ENCODE measurements at regions not wholly inside any gene's neighbourhood (a gene's known extent, or its start where the extent isn't known, plus 50 kb on each side); places are given as distances from the start of the nearest gene placed in this dataset.
A peak's percentile ranks its signal among the peaks of the same experiment; 100 is the strongest.

DNA sequence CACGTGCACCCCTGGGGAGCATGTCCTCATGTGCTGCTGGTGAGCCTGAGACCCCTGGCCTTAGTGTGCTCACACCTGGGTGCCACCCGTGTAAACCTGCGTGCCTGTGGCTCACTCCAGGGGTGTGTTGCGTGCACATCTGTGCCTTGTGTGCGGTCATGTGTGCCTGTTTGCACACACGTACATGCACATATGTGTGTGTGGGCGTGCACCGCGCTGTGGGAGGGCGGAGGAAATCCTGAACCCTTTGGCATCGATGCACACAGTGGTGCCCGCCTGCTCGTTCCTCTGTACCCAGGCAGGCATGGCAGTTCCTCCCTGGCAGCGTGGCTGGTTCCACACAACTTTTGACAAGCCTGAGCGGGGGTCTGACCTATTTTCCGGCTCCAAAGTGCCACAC lies 1181.9 kb downstream of the BRD1 start:
- DNase-seq (ENCODE audit: low read depth, low spot score) = no peak
- Mint-ChIP-seq H3K4me3 (no peak overlapping the region), H3K4me1 (peaks cover 22% of the 10 kb centered on the region), H3K36me3 (ENCODE audit: low read depth) (no peaks in the 10 kb centered on the region), H3K27ac (ENCODE audit: unreplicated experiment) (peak overlapping the region; percentile 71), H3K27me3 (ENCODE audit: low read depth) (no peaks in the 10 kb centered on the region), H3K9me3 (no peaks in the 10 kb centered on the region)
- TF ChIP-seq, protein P1, sequence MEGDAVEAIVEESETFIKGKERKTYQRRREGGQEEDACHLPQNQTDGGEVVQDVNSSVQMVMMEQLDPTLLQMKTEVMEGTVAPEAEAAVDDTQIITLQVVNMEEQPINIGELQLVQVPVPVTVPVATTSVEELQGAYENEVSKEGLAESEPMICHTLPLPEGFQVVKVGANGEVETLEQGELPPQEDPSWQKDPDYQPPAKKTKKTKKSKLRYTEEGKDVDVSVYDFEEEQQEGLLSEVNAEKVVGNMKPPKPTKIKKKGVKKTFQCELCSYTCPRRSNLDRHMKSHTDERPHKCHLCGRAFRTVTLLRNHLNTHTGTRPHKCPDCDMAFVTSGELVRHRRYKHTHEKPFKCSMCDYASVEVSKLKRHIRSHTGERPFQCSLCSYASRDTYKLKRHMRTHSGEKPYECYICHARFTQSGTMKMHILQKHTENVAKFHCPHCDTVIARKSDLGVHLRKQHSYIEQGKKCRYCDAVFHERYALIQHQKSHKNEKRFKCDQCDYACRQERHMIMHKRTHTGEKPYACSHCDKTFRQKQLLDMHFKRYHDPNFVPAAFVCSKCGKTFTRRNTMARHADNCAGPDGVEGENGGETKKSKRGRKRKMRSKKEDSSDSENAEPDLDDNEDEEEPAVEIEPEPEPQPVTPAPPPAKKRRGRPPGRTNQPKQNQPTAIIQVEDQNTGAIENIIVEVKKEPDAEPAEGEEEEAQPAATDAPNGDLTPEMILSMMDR (conservative IDR thresholded peaks at IDR 0.05) = no peak

GRCh38 chr22:48644997-48645396 lies 1182.7 kb downstream of the BRD1 start:
- Mint-ChIP-seq H3K4me3 (no peak overlapping the region), H3K9me3 (no peaks in the 10 kb centered on the region), H3K4me1 (peaks cover 20% of the 10 kb centered on the region), H3K27ac (ENCODE audit: unreplicated experiment) (peak overlapping the region; percentile 89), H3K36me3 (ENCODE audit: low read depth) (no peaks in the 10 kb centered on the region), H3K27me3 (ENCODE audit: low read depth) (no peaks in the 10 kb centered on the region)
- TF ChIP-seq, protein P1 (conservative IDR thresholded peaks at IDR 0.05) = no peak
- no peak for DNase-seq (ENCODE audit: low read depth, low spot score)

- Mint-ChIP-seq H3K4me3 (no peak overlapping the region), H3K9me3 (no peaks in the 10 kb centered on the region), H3K27me3 (ENCODE audit: low read depth) (no peaks in the 10 kb centered on the region), H3K36me3 (ENCODE audit: low read depth) (no peaks in the 10 kb centered on the region), H3K4me1 (peaks cover 19% of the 10 kb centered on the region), H3K27ac (ENCODE audit: unreplicated experiment) (no peak overlapping the region)
- no peak for DNase-seq (ENCODE audit: low read depth, low spot score)
- TF ChIP-seq, protein P1 (conservative IDR thresholded peaks at IDR 0.05) = no peak
Observed at GRCh38 chr22:48644108-48644507, 1183.6 kb downstream of the BRD1 start.

- Mint-ChIP-seq H3K27me3 (ENCODE audit: low read depth) (no peaks in the 10 kb centered on the region), H3K27ac (ENCODE audit: unreplicated experiment) (no peak overlapping the region), H3K9me3 (no peaks in the 10 kb centered on the region), H3K36me3 (ENCODE audit: low read depth) (no peaks in the 10 kb centered on the region), H3K4me3 (no peak overlapping the region), H3K4me1 (peaks cover 19% of the 10 kb centered on the region)
- DNase-seq (ENCODE audit: low read depth, low spot score) = no peak
- TF ChIP-seq, protein P1 (conservative IDR thresholded peaks at IDR 0.05) = no peak
Observed at GRCh38 chr22:48643066-48643731, 1184.5 kb downstream of the BRD1 start.

DNA sequence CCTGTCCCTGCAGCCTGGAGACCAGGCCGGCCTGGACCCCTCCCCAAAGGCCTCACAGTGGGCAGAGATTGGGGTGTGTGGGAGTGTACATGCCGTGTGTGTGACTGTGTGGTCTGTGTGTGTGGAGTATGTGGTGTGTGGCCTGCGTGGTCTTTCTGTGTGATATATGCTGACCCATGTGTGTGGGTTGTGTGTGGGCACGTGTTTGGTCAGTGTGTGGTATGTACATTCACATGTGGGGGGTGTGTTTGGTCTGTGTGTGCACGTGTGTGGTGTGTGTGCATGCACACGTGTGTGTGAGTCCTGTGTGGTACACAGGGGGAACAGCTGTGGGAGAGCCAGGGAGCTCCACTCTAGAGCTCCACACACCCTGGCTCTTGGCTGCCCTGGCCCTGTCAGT lies 1185.1 kb downstream of the BRD1 start:
- no peaks in the 10 kb centered on the region for H3K36me3 Mint-ChIP-seq (ENCODE audit: low read depth)
- no peak overlapping the region for H3K4me3 Mint-ChIP-seq

More for the DNA sequence above, 1185.1 kb downstream of the BRD1 start:
- Mint-ChIP-seq H3K4me1 (peaks cover 19% of the 10 kb centered on the region), H3K9me3 (no peaks in the 10 kb centered on the region), H3K27me3 (ENCODE audit: low read depth) (no peaks in the 10 kb centered on the region), H3K27ac (ENCODE audit: unreplicated experiment) (no peak overlapping the region)
- DNase-seq (ENCODE audit: low read depth, low spot score) = no peak
- TF ChIP-seq, protein P1 (conservative IDR thresholded peaks at IDR 0.05) = no peak

Data from neural crest cell (in vitro differentiated cells).